ENCODE measurements at regions not wholly inside any gene's neighbourhood (a gene's known extent, or its start where the extent isn't known, plus 50 kb on each side); places are given as distances from the start of the nearest gene placed in this dataset.

GRCh38 chr3:154011036-154011435, 110.2 kb upstream of the ARHGEF26 start:
- no peak overlapping the region for H3K4me3 ChIP-seq (ENCODE audit: low read length, poor library complexity, severe bottlenecking)
- H4K20me1 ChIP-seq (ENCODE audit: insufficient read depth, low read length, poor library complexity, severe bottlenecking) = no peaks in the 10 kb centered on the region
- TF ChIP-seq CTCF (conservative IDR thresholded peaks at IDR 0.05; ENCODE audit: low read length) = no peak
- TF ChIP-seq EZH2phosphoT487 (IDR thresholded peaks at IDR 0.05; ENCODE audit: borderline replicate concordance) = no peak
- no peaks in the 10 kb centered on the region for H3K36me3 ChIP-seq (ENCODE audit: insufficient read depth, low read length)
- no peaks in the 10 kb centered on the region for H3F3A ChIP-seq (ENCODE audit: low read depth)
- H3K4me1 ChIP-seq (ENCODE audit: insufficient read depth, low read length, poor library complexity, severe bottlenecking) = no peaks in the 10 kb centered on the region
- no peak overlapping the region for H3K4me2 ChIP-seq (ENCODE audit: low read depth, low read length, poor library complexity, severe bottlenecking)
- no peaks in the 10 kb centered on the region for H3K79me2 ChIP-seq (ENCODE audit: insufficient read depth, low read length)
- no peaks in the 10 kb centered on the region for H3K9me2 ChIP-seq (replicated peaks; ENCODE audit: low read depth, low read length)
- no peak overlapping the region for H3K9ac ChIP-seq (ENCODE audit: low read depth, low read length, poor library complexity, severe bottlenecking)
- no peak overlapping the region for H2AFZ ChIP-seq (ENCODE audit: low read length)
- H3K27me3 ChIP-seq (ENCODE audit: insufficient read depth, low read length, poor library complexity, severe bottlenecking) = no peaks in the 10 kb centered on the region
- H3K9me3 ChIP-seq (ENCODE audit: insufficient read depth, low read depth, low read length) = no peaks in the 10 kb centered on the region

- no peaks in the 10 kb centered on the region for H4K20me1 ChIP-seq (ENCODE audit: insufficient read depth, low read length, poor library complexity, severe bottlenecking)
- no peaks in the 10 kb centered on the region for H3K27me3 ChIP-seq (ENCODE audit: insufficient read depth, low read length, poor library complexity, severe bottlenecking)
- no peak overlapping the region for H3K9ac ChIP-seq (ENCODE audit: low read depth, low read length, poor library complexity, severe bottlenecking)
- H3K4me1 ChIP-seq (ENCODE audit: insufficient read depth, low read length, poor library complexity, severe bottlenecking) = no peaks in the 10 kb centered on the region
- no peaks in the 10 kb centered on the region for H3K79me2 ChIP-seq (ENCODE audit: insufficient read depth, low read length)
- TF ChIP-seq CTCF (conservative IDR thresholded peaks at IDR 0.05; ENCODE audit: low read length) = no peak
- TF ChIP-seq EZH2phosphoT487 (IDR thresholded peaks at IDR 0.05; ENCODE audit: borderline replicate concordance) = no peak
- H3K9me3 ChIP-seq (ENCODE audit: insufficient read depth, low read depth, low read length) = no peaks in the 10 kb centered on the region
- no peak overlapping the region for H2AFZ ChIP-seq (ENCODE audit: low read length)
- H3K4me3 ChIP-seq (ENCODE audit: low read length, poor library complexity, severe bottlenecking) = no peak overlapping the region
- H3K4me2 ChIP-seq (ENCODE audit: low read depth, low read length, poor library complexity, severe bottlenecking) = no peak overlapping the region
- H3F3A ChIP-seq (ENCODE audit: low read depth) = no peaks in the 10 kb centered on the region
- no peaks in the 10 kb centered on the region for H3K36me3 ChIP-seq (ENCODE audit: insufficient read depth, low read length)
- no peaks in the 10 kb centered on the region for H3K9me2 ChIP-seq (replicated peaks; ENCODE audit: low read depth, low read length)
Observed at GRCh38 chr3:154013736-154014135, 107.5 kb upstream of the ARHGEF26 start.

DNA sequence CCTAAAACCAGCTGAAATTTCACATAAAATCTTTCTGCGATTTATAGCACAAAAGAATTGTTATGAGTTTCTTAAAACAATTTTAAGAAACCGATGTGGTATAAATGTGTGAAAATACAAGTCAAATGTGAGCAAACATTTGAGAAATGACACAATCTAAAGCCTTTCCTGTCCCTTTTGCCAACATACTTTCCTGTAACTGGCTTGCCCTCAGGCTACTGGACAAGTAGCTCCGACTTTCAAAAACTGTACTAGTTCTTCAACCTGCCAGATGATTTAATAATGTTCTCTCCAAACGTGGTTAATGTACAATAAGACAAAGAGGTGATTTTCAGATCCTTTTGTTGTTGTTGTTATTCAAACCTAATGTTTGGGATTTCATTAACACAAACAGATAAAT, 105.9 kb upstream of the ARHGEF26 start:
- no peak overlapping the region for H3K4me3 ChIP-seq (ENCODE audit: low read length, poor library complexity, severe bottlenecking)
- no peak overlapping the region for H3K4me2 ChIP-seq (ENCODE audit: low read depth, low read length, poor library complexity, severe bottlenecking)
- H3K9ac ChIP-seq (ENCODE audit: low read depth, low read length, poor library complexity, severe bottlenecking) = no peak overlapping the region
- H3K9me2 ChIP-seq (replicated peaks; ENCODE audit: low read depth, low read length) = no peaks in the 10 kb centered on the region
- H3K36me3 ChIP-seq (ENCODE audit: insufficient read depth, low read length) = no peaks in the 10 kb centered on the region
- H3K79me2 ChIP-seq (ENCODE audit: insufficient read depth, low read length) = no peaks in the 10 kb centered on the region
- no peak overlapping the region for H2AFZ ChIP-seq (ENCODE audit: low read length)
- no peaks in the 10 kb centered on the region for H3K9me3 ChIP-seq (ENCODE audit: insufficient read depth, low read depth, low read length)
- no peaks in the 10 kb centered on the region for H3K27me3 ChIP-seq (ENCODE audit: insufficient read depth, low read length, poor library complexity, severe bottlenecking)
- H3F3A ChIP-seq (ENCODE audit: low read depth) = no peaks in the 10 kb centered on the region
- no peaks in the 10 kb centered on the region for H3K4me1 ChIP-seq (ENCODE audit: insufficient read depth, low read length, poor library complexity, severe bottlenecking)
- TF ChIP-seq EZH2phosphoT487 (IDR thresholded peaks at IDR 0.05; ENCODE audit: borderline replicate concordance) (no peak), CTCF (conservative IDR thresholded peaks at IDR 0.05; ENCODE audit: low read length) (no peak)
- H4K20me1 ChIP-seq (ENCODE audit: insufficient read depth, low read length, poor library complexity, severe bottlenecking) = no peaks in the 10 kb centered on the region
